GM18520 (cell line): ENCODE measurements at regions not wholly inside any gene's neighbourhood (a gene's known extent, or its start where the extent isn't known, plus 50 kb on each side); places are given as distances from the start of the nearest gene placed in this dataset.
"Not testable (repeated sequence)": the region's sequence is repeated elsewhere in the genome, so short reads cannot be mapped to it uniquely, and the experiment has no call there.

Experiments
- ATAC-seq: cut with Tn5 transposase; IDR thresholded peaks from one replicate; pipeline ENCODE4 v1.9.1; 2021; ENCODE audit not compliant: unreplicated experiment

DNA sequence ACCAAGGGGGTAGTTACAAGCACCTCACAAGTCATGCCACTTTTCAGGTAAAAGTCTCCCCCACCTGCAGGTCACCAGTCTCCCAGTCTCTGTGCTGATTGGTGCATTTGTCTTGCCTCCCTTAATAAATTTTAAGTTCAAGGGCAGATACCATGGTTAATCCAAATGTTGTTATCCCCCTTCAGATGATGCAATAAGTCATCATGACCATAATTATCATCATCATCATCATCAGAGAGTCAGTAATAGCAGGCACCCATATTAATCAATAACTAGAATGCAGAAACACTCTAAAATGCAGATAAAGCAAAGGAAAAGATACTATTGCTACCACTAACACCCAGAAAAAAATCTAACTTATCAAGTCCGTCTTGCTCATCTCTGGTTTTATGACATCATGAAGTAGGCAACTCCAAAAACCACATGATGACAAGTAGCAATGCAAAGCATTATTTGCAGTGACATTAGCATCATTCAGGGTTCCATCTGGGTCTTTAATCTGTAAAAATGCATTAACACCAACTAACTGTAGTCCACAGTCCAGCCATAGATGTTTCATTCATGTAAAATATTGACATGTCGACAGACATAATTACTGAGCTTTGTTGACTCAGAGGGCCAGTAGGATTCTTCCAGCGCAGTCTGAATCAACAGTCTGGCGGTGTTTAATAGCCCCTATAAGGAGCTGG is 492.0 kb upstream of the RUNX1 start:
- no peak for ATAC-seq

DNA sequence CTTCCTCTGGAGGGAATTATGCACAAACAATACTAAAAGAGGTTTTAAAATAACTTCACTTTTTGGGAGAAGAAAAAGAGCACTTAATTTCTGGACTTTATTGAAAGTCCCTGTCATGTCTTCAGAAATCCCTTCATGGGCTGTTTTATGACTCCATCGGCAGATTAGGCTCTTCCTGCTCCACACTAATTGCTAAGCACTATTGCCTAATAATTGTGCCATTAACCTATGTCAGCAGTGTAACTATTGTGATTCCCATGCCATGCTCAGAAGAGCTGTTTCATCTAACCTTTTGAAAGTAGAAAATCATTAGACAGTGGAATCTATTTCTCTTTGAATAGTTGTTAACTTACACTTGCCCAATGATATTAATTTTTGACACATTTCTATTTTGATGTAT is 489.3 kb upstream of the RUNX1 start:
- ATAC-seq, result no peak

DNA sequence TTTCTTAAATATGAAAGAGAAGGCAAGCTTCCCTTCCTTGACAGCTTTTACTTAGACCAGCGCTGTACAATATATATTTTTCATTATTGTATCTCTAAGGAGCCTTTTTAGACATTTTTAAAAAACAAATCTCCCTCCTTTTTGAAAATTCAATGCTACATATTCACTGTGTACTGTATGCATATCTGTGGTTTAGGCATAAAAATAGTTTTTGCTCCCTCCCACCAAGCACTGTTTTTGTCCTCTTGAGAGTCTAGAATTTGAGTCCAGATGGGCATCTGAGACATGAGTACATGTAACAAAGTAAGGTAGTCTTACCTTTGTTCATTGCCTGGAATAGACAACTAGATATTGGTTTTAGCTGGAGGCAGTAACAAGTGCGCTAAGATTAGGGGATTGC is 488.5 kb upstream of the RUNX1 start:
- ATAC-seq, result no peak

DNA sequence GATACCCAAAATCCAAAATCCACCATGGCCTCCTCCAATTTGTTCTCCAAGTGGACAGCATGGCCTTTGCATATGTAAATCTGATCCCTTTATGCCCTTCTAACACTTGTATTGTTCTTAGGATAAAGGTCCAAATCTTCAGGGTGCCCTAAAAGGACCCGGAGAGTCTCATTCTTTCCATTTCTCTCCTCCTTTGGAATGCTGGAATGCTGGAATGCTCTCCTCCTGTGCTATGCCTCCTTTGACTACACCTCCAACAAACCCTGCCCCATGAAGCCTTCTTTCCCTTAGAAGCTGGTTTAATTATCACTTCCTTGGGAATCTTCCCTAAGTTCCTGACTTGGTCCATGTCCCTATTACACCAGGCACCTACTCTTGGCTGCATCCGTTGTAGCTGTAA is 484.8 kb upstream of the RUNX1 start:
- no peak for ATAC-seq

DNA sequence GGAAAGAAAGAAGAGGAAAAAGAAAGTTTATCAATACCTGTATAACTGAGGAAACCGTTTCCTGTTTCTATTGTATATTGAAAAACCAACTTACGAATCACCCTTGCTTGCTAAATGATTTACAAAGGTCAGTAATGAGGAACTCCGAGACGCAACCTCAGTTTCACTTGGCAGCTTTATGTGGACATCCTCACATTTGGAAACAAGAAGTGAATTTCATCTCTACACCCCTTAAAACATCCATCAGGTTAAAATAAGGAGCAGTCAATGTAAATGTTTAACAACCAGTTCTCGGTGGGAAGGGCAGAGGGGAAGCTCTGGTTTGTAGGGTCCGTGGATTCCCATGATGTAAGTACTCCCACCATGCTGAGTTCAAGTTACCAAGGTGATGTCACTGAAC is 481.7 kb upstream of the RUNX1 start:
- ATAC-seq, result no peak

DNA sequence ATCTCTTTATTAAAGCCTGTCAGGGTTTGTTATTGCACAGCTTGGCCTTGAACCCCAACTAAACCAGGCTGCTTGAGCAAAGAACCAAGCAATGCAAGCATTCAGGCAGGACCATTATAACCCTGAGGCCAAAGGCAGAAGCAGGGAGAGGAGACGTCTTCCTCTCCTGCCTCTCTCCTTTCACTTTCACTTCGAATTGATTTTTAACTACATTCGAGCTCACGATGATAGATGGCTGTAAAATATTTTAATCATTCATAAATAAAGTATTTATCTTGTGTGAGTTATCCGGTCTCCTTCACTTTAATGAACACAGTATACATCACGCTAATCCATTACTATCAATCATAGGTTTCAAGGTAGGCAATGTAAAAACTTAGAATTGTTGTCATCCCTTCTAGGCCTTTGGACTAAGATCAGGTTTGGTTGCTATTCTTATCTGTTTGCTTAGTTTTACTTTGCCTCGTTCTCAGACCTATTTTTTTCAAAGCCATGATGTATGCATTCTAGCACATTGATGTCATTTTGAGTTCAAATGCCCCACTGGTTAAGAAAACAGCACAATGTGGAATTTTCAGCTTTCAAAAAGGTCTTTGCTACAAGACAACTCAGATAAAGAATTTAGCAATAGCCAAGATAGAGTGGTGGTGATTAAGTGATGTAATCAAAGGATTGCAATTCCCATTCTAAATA is 480.2 kb upstream of the RUNX1 start:
- ATAC-seq, result no peak

DNA sequence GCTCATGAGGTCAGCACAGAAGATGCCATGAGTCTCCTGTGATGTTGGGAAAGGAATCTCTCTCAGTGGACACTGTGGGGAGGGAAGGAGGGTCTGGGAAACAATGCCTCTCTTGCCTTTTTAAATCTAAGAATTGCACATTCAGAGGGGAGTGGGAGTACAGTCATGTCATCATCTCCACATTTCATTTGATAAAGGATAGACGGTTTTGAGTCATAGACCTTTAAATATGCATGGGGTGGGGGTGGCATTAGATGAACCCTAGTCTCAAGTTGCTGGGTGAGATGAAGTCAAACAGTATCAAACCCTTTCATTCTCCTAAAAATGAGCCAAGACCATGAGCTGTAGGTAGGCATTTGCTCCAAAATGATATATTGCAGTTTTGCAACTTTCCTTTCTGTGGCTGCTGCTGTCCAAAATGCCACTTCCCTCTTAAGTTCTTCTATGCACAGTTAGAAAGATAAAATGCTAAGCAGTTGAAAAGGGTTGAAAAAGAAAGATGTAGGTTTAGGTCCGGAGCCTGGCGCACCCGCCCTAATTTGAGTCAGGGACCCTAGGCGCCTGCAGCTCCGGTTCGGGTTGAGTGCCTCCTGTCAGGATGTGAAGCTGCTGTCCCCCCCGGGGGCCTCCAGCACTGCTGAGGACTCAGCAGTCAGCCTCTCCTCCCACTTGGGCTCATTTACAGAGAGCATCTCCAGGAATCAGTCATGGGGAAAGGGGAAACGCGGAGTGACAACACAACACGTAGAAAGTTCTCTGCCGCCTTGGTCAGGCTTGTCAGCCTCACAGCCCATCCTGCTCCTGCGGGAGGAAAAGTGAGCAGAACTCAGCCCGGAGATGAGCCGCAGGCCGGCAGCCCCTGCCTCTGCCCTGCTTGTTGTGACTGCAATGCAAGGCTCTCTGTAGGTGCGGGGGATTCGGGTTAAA is 479.3 kb upstream of the RUNX1 start:
- no peak for ATAC-seq

DNA sequence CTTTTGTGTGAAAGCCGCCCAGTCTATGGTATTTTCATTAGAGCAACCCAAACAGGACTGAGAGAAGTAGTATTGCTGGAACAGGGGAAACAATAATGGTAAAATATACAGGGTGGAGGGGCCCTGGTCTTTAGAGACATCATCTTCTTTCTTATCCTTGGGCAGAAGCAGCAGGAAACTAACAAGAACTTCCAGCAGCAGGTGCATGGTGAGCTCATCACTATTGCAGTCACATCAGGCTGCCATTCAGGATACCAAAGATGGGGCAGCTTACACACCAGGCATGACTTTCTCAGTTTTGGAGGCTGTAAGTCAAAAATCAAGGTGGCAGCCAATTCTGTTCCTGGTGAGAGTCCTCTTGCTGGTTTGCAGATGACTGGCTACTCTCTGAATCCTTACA is 478.3 kb upstream of the RUNX1 start:
- no peak for ATAC-seq

DNA sequence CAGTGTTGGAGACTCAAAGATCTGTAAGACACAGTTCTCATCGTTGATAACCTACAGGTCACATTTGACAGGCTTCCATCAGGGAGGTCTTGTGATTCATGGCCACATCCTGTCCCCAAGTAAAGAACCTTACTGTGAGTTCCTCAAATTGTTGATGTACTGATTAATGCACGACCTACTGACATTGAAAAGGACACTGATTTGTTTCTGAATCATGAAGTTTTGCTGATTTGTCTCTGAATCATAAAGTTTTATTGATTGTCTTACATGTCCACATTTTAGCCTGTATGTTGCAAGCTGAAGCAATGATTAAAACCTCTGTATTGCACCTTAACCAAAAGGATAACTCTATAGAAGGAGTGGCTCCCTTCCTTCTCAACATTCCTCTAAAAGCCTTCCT is 476.3 kb upstream of the RUNX1 start:
- ATAC-seq, result no peak

DNA sequence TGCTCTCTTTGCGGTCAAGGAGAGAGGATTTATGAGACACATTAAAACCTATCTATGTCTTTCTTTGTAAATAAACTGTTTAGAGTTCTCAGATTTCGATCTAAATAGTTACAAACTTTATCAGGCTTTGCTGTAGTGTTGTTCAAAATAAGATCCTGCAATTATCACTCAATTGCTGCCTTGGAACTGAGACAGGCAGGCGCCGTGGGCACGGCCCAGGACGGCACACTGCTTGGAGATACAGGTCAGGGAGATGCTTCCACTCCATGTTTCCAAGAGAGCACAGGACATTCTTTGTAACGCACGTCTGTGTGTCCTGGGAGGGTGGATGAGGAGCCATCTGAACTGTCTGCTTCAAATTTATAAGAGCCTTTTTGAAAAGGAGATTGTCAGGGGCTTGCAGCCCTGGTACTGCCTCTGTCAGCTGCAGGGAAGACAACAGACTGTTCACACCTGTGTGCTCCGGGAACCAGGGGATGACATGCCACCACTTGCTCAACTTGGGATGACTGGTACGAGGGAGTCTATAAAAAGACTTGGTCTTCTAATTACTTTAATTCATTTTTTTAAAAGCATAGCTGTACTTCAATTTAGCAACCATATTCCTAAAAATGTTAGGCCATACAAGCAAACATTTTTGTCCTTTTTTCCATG is 472.9 kb upstream of the RUNX1 start:
- ATAC-seq, result no peak

DNA sequence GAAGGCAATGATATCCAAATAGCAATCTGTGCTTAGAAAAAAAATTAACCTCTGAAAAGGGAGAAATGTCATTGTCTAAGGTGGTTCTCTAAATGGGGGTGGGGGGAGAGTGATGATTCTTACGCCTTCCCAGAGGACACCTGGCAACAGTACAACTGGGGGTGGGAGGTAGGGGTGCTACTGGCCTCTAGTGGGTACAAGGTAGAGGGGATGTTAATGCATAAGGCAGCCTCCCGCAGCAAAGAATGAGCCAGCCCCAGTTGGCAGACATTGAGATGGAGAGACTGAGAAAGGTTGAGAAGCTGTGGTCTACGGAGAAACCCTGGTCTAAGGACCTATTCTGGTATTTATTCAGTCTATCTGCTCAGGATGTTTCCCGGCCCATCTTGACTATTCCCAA is 472.2 kb upstream of the RUNX1 start:
- ATAC-seq, result no peak

DNA sequence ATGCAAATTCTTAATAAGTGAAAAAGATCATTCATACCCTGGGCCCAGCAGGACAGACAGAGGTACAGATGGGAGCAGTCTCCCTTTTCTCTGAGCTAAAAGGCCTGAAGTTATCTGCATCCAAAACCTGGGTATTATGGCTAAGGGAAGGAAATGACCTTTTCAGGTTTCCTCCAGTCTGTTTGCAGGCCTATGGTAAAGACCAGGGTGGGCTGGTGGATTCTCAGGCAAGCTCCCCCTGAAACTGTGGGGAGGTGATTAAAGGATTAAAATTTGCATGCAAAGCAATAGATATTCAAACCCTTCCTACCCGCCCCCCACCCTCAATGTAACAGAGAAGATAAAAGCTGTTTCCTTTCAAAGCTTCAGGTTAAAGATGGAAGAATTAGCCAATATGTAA is 471.8 kb upstream of the RUNX1 start:
- ATAC-seq, result no peak

DNA sequence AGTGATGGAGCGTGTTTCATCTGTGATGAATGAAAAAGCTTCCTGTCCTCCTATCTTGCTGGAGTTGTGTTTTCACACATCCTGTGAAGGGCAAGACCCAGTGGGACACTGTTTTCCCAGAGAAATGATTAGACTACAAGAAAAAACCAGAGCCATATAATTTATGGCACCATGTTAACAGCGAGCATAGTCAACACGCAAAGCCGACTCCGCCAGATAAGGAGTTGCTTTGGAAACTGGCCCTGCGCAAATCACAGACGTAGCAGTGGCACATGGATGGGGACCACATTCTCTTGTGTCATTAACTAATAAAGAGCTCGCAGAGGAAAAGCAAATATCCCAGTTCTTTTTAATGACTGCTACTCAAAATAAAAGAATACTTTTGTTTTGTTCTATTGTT is 471.2 kb upstream of the RUNX1 start:
- no peak for ATAC-seq

DNA sequence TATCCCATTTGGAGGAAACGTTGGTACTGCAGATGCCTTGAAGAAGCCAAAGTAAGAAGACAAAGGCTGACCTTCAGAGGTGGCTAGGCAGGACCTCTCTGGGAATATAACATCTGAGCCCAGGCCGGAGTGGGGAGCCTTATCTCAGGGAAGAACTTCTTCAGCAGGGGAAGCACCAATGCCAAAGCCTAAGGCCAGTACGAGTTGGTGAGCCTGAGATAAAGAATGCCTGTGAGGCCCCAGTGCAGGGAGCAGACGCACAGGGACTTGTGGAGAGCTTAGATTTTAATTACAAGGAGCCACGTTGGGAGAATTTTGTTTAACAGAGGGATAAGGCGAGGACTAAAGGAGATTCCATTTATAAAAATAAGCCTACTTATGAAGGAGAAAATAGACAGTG is 468.8 kb upstream of the RUNX1 start:
- no peak for ATAC-seq

DNA sequence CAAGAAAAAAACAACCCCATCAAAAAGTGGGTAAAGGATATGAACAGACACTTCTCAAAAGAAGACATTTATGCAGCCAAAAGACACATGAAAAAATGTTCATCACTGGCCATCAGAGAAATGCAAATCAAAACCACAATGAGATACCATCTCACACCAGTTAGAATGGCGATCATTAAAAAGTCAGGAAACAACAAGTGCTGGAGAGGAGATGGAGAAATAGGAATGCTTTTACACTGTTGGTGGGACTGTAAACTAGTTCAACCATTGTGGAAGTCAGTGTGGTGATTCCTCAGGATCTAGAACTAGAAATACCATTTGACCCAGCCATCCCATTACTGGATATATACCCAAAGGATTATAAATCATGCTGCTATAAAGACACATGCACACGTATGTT is 467.2 kb upstream of the RUNX1 start:
- ATAC-seq, result not testable (repeated sequence)

DNA sequence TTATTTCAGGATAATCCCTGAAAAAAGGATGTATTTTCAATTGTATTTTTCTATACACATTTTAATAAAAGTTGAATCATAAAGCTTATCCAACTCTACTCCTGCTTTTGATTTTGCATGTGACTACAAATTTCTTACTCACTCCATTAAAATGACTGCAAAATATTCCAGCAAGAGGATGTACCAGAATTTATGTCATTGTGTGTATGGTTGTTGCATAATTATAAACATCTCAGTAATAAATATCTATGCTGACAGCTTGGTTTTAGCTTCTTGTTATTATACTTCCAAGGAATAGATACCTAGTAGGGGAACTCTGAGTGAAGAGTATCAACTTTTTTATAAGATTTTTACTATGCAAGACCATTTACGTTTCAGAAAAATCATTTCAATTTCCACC is 463.2 kb upstream of the RUNX1 start:
- ATAC-seq, result no peak

DNA sequence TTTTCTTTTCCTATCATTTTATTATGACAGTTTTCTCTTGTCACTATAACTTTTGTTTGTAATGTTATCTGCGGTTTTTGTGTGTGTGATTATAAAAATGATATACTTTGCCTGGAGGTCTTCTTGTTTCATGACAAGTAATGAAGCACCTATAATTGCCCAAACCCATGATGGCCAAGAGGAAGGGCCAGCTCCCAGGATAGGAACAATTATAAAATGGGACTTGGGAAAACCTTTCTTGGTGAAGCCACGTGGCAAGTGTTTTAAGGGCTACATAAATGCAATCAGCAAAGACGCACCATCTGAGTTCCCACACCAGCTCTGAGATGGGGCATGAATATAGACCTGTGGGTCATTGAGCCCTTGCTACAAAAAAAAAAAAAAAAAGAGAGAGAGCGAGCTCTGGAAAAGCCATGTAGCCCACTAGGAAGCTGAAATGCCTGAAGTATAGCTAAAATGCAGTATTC is 462.6 kb upstream of the RUNX1 start:
- ATAC-seq, result no peak

DNA sequence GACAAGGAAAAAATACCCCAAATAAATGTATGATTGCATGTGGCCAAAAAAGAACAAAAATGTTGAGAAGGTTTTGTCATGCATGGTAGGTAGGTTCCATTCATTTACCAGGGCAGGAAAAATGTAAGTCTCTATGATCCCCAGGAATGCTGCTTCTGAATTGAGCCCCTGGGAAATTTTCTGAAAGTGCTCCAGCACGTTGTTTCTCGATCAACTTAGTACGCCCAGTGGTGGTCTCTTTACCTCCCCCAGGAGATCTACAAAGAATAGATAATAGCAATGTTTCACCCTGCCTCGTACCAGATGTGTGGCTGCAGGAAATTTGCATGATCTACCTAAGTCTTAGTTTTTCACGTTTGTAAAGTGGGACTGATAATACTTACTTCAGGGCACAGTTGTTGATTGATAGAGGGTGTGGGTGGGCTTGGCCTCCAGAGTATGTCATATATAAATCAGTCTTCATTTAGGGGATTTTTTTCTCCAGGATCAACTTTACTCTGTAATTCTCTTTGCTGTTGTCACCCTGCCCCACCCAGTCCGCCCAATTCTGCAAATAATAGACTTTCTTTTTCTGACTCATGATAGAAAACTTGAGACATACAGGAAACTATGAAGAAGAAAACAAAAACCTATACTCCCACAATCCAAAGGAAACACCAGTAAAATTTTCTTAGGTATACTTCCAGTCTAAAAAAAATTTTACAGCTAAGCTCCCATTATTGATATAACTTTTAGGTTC is 462.0 kb upstream of the RUNX1 start:
- ATAC-seq, result no peak

DNA sequence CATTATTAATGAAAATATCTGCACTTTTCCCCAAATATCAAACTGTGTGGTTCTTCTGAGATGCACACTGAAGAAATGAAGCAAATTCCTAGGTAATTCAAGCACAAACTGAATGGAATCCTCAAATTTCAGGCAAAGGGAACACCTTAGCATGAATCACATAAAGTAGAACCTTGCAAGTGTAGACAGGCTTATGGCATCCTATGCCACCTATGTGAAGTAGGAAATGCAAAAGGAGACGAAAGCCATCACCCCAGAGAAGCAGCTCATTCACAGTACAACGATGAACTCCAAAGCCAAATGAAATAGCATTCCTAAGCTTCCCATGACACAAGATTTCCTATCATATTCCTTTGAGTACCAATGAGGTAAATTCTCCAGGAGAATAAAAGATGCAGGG is 461.2 kb upstream of the RUNX1 start:
- no peak for ATAC-seq

DNA sequence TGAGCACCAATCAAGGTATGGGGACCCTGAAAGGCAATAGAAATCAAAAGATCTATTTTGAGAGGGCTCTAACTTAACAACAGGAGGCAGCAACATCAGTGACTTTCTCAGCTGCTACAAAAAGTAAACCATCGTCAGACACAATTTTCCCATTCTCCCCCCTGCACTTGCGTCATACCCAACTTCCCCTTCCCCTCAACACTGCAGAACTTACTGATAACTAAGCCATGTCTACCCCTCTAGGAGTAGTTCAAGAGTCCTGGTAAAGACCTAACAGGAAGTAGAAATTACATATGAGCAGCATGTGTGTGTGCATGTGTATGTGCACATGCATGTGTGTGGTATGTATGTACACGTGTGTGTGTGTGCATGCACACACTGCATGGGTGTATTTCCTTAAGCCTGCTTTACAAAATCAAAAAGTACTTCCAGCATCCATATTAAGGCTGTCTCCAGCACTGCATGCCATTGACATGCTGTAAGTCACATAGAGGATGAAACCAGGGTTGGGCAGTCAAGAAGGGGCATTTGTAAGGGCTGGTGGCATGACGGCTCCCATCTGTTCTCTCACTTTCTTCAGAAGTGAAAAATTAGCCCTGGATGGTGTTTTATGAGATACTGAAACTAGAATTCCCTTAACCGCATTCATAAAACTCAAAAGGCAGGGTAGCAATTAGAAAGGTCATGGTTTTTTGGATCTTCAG is 460.1 kb upstream of the RUNX1 start:
- ATAC-seq, result no peak
